H9 (cell line): ENCODE measurements at regions not wholly inside any gene's neighbourhood (a gene's known extent, or its start where the extent isn't known, plus 50 kb on each side); places are given as distances from the start of the nearest gene placed in this dataset.

ENCODE experiments used
- DNase-seq: peaks from one replicate; pipeline ENCODE4 v3.0.0-alpha.2; 2017
- H2AFZ ChIP-seq: one replicate; pipeline ENCODE4 v1.6.1; 2013; ENCODE audit warnings: mild to moderate bottlenecking, low read length, control low read depth, moderate library complexity
- H2AK5ac ChIP-seq: 2 replicates; pipeline ENCODE4 v1.6.1; 2013; ENCODE audit warnings: low read length, control low read depth, mixed read lengths; ENCODE audit not compliant: insufficient read length
- H2BK120ac ChIP-seq: one replicate; pipeline ENCODE4 v1.6.1; 2013; ENCODE audit warnings: low read depth, mild to moderate bottlenecking, low read length, control low read depth, inconsistent platforms; ENCODE audit not compliant: poor library complexity, severe bottlenecking
- H2BK12ac ChIP-seq: 2 replicates; pipeline ENCODE4 v1.6.1; 2013; ENCODE audit warnings: low read length, control low read depth, mixed read lengths, low read depth; ENCODE audit not compliant: insufficient read length
- H2BK15ac ChIP-seq: 2 replicates; pipeline ENCODE4 v1.6.1; 2013; ENCODE audit warnings: low read depth, low read length, control low read depth
- H2BK20ac ChIP-seq: one replicate; pipeline ENCODE4 v1.6.1; 2013; ENCODE audit warnings: low read depth, mild to moderate bottlenecking, low read length, control low read depth, inconsistent platforms; ENCODE audit not compliant: poor library complexity, severe bottlenecking
- H2BK5ac ChIP-seq: 2 replicates; pipeline ENCODE4 v1.6.1; 2013; ENCODE audit warnings: low read length, control low read depth, mixed read lengths; ENCODE audit not compliant: insufficient read length
- H3K14ac ChIP-seq: 2 replicates; pipeline ENCODE4 v1.6.1; 2013; ENCODE audit warnings: low read length, control low read depth; ENCODE audit not compliant: insufficient read depth
- H3K18ac ChIP-seq: 2 replicates; pipeline ENCODE4 v1.6.1; 2013; ENCODE audit warnings: low read depth, mild to moderate bottlenecking, mixed read lengths, low read length, control low read depth; ENCODE audit not compliant: insufficient read length
- H3K23ac ChIP-seq: 2 replicates; pipeline ENCODE4 v1.6.1; 2013; ENCODE audit warnings: low read length, control low read depth, mixed read lengths, low read depth; ENCODE audit not compliant: insufficient read length
- H3K23me2 ChIP-seq: 2 replicates; pipeline ENCODE4 v1.6.1; 2013; ENCODE audit warnings: low read depth, mild to moderate bottlenecking, mixed read lengths, low read length, control low read depth; ENCODE audit not compliant: insufficient read length, poor library complexity, severe bottlenecking
- H3K27ac ChIP-seq: 2 replicates; pipeline ENCODE4 v1.5.1; 2013; ENCODE audit warnings: low read length, control low read depth, mixed read lengths, low read depth; ENCODE audit not compliant: insufficient read length
- H3K27me3 ChIP-seq: 2 replicates; pipeline ENCODE4 v1.6.1; 2013; ENCODE audit warnings: low read length, control low read depth, inconsistent platforms; ENCODE audit not compliant: insufficient read depth
- H3K4ac ChIP-seq: 2 replicates; pipeline ENCODE4 v1.6.1; 2013; ENCODE audit warnings: low read depth, mild to moderate bottlenecking, control low read depth, inconsistent platforms, low read length, moderate library complexity
- H3K4me1 ChIP-seq: 2 replicates; pipeline ENCODE4 v1.6.1; 2013; ENCODE audit warnings: low read length, control low read depth, inconsistent platforms; ENCODE audit not compliant: insufficient read depth
- H3K4me2 ChIP-seq: 2 replicates; pipeline ENCODE4 v1.6.1; 2013; ENCODE audit warnings: low read length, control low read depth, mixed read lengths; ENCODE audit not compliant: insufficient read length, insufficient read depth
- H3K56ac ChIP-seq: 2 replicates; pipeline ENCODE4 v1.6.1; 2013; ENCODE audit warnings: low read depth, mild to moderate bottlenecking, mixed read lengths, low read length, control low read depth; ENCODE audit not compliant: insufficient read length
- H3K79me1 ChIP-seq: 2 replicates; pipeline ENCODE4 v1.6.1; 2013; ENCODE audit warnings: low read depth, mild to moderate bottlenecking, moderate library complexity, low read length, control low read depth, inconsistent platforms; ENCODE audit not compliant: insufficient read depth, poor library complexity, severe bottlenecking
- H3K79me2 ChIP-seq: 2 replicates; pipeline ENCODE4 v1.6.1; 2013; ENCODE audit warnings: low read length, control low read depth, inconsistent platforms; ENCODE audit not compliant: insufficient read depth
- H3K9ac ChIP-seq: 2 replicates; pipeline ENCODE4 v1.6.1; 2013; ENCODE audit warnings: low read length, control low read depth, mixed read lengths; ENCODE audit not compliant: insufficient read length; ENCODE audit errors: extremely low read depth
- H3K9me3 ChIP-seq: one replicate; pipeline ENCODE4 v1.6.1; 2013; ENCODE audit warnings: low read depth, low read length, inconsistent platforms; ENCODE audit not compliant: control insufficient read depth
- H3T11ph ChIP-seq: one replicate; pipeline ENCODE4 v1.6.1; 2013; ENCODE audit warnings: mild to moderate bottlenecking, low read length, control low read depth, inconsistent platforms
- H4K20me1 ChIP-seq: one replicate; pipeline ENCODE4 v1.6.1; 2013; ENCODE audit not compliant: control insufficient read depth, insufficient read length, insufficient read depth
- H4K5ac ChIP-seq: 2 replicates; pipeline ENCODE4 v1.6.1; 2013; ENCODE audit warnings: low read depth, mild to moderate bottlenecking, mixed read lengths, low read length, control low read depth; ENCODE audit not compliant: insufficient read length
- H4K8ac ChIP-seq: replicated peaks from 2 replicates; pipeline ENCODE4 v1.6.1; 2013; ENCODE audit warnings: low read length, control low read depth, mixed read lengths, low read depth; ENCODE audit not compliant: insufficient read length
- H4K91ac ChIP-seq: 2 replicates; pipeline ENCODE4 v1.6.1; 2013; ENCODE audit warnings: low read depth, mild to moderate bottlenecking, moderate library complexity, mixed read lengths, low read length, control low read depth; ENCODE audit not compliant: insufficient read length
- H3K27ac Mint-ChIP-seq, 3 experiments: 2 replicates in 2 of 3; 3 replicates in 1 of 3; pipeline ENCODE4 v1.8.0; 2020 to 2021; ENCODE audit warnings: mixed read lengths in 3 of 3, mild to moderate bottlenecking in 1 of 3, moderate library complexity in 1 of 3
- H3K27me3 Mint-ChIP-seq: 2 replicates; pipeline ENCODE4 v1.8.0; 2021; ENCODE audit warnings: low read depth, mild to moderate bottlenecking, moderate library complexity, mixed read lengths
- H3K36me3 Mint-ChIP-seq, 3 experiments: 2 replicates in 2 of 3; 3 replicates in 1 of 3; pipeline ENCODE4 v1.8.0; 2020 to 2021; ENCODE audit warnings: low read depth in 3 of 3, mixed read lengths in 3 of 3; ENCODE audit not compliant: insufficient read depth in 1 of 3
- H3K4me1 Mint-ChIP-seq, 2 experiments: 2 replicates each; pipeline ENCODE4 v1.8.0; 2020; ENCODE audit warnings: mixed read lengths in 2 of 2
- H3K4me3 Mint-ChIP-seq, 2 experiments: 2 replicates in 1 of 2; 3 replicates in 1 of 2; pipeline ENCODE4 v1.8.0; 2020 to 2021; ENCODE audit warnings: mild to moderate bottlenecking in 2 of 2, mixed read lengths in 2 of 2, moderate library complexity in 1 of 2
- H3K9me3 Mint-ChIP-seq, 2 experiments: 2 replicates in 1 of 2; 3 replicates in 1 of 2; pipeline ENCODE4 v1.8.0; 2020; ENCODE audit warnings: mild to moderate bottlenecking in 2 of 2, mixed read lengths in 2 of 2, moderate library complexity in 1 of 2
- CTCF ChIP-seq: fragments of 200-600 bp; sonication (generic); conservative IDR thresholded peaks from 3 replicates; pipeline ENCODE4 v1.8.0; 2021; ENCODE audit warnings: antibody characterized with exemption, mild to moderate bottlenecking

DNA sequence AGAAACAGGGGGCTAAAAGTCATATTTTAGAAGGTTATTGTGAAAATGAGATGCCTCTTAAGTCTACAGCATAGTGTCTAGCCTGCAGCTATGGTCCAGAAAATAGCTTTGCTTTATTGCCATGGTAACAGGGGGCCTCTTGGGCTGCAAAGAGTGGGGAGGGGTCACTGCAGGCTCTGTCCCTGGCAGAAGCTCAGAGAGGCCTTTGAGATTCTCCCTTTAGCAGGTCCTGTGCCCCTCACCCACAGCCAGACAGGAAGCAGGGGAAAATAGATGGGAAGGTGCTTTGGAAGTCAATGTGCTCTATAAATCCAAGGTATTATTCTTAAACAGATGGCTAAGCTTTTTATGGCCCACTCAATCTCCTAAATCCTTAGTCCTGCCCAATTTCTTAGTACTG is 1021.3 kb upstream of the GYPC start:
- Histone ChIP-seq H3K4me1 (no peaks in the 10 kb centered on the region), H3K14ac (no peak overlapping the region), H2BK5ac (no peak overlapping the region), H4K5ac (no peak overlapping the region), H2BK15ac (no peak overlapping the region), H2BK20ac (no peak overlapping the region), H4K20me1 (no peaks in the 10 kb centered on the region), H3K4ac (no peak overlapping the region), H2AFZ (no peak overlapping the region), H3K79me2 (no peaks in the 10 kb centered on the region), H2BK12ac (no peak overlapping the region), H3K4me2 (no peak overlapping the region), H2AK5ac (no peak overlapping the region), H3K79me1 (no peaks in the 10 kb centered on the region), H3T11ph (no peak overlapping the region), H2BK120ac (no peak overlapping the region), H3K23me2 (no peaks in the 10 kb centered on the region), H4K8ac (no peak overlapping the region), H3K27ac (no peak overlapping the region), H3K9me3 (no peaks in the 10 kb centered on the region), H3K23ac (no peak overlapping the region), H3K56ac (no peak overlapping the region), H3K27me3 (no peaks in the 10 kb centered on the region), H4K91ac (no peak overlapping the region), H3K9ac (no peak overlapping the region), H3K18ac (no peak overlapping the region)
- Mint-ChIP-seq H3K4me3 (no peak overlapping the region), H3K4me1 (no peaks in the 10 kb centered on the region), H3K36me3 (peaks cover 0 to 2% (median 0%) of the 10 kb centered on the region in 3 experiments; a peak in 1 of 7 replicates), H3K9me3 (peaks cover 2 to 4% of the 10 kb centered on the region in 2 experiments; a peak in 1 of 5 replicates), H3K27me3 (no peaks in the 10 kb centered on the region), H3K27ac (no peak overlapping the region)
- TF ChIP-seq CTCF, result no peak
- no peak for DNase-seq
